ENCODE measurements at regions not wholly inside any gene's neighbourhood (a gene's known extent, or its start where the extent isn't known, plus 50 kb on each side); places are given as distances from the start of the nearest gene placed in this dataset.

DNA sequence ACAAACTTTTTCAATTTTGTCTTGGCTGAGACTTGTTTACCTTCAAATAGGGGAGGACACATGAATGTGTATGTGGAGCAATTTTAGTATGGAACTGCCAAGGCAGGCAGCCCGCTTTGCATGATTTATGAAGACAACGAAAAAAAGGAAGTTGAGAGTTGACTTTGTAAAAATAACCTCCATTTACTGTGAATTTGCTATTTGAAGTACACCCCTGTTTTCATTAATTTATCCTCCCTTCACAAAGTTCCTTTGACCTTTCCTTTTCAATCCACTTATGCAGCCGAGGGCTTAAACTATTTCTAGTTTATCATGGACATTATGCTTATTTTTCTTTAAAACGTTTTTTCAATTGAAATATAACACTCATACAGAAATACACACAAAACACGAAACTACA lies 369.6 kb upstream of the CADM1 start:
- TF ChIP-seq CTCF (IDR thresholded peaks at IDR 0.05), result no peak

DNA sequence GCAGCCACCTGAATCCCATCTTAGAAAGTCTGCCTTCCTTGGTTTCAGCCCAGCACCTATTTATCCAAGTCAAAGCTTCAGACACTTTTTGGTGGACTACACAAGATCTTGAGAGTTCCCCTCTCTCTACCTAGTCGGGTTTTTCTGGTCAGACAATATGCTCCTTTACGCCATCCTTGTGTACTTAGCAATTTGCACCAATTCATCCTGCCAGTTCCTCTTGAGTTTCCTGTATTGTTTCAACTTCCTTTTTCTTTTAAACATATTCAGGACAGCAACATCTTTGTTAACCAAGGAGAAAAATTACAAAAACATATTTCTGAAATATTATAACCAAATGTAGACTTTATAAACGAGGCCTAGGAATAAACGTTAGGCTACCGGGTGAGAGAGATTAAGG lies 368.2 kb upstream of the CADM1 start:
- no peak for TF ChIP-seq CTCF (IDR thresholded peaks at IDR 0.05)

- TF ChIP-seq CTCF (IDR thresholded peaks at IDR 0.05), result no peak
These were observed 367.0 kb upstream of the CADM1 start for GRCh38 chr11:115871161-115871760.

DNA sequence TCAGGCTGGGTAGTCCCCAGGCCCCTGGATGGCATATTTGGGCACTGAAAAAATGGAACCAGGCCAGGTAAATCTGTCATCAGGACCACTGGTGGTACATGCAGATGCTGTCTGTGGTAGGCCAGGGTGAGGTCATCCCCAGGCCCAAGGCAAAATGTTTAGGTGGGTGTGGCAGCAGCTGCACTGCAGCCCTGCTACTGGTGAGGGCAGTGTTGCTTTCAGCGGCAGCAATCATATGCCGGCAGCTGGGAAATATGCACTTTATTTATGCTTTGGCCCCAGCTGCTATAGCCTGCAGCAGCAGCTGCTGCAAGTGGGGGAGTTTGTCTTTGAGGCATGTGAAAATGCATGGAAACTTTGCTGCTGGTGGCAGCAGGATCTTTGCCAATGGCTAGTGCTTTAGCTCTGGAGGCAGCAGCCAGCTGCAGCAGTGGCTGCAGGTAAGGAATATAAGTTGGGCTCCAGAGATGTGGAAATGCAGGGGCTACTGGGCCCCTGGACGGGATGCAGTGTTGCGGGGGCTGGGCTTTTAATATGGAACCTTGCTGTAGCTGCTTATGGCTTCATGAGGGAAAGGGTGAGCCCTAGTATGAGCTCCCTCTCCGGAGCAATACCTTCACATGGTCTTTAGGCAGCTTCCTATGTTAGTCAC lies 365.7 kb upstream of the CADM1 start:
- peak; percentile 53 for TF ChIP-seq CTCF (IDR thresholded peaks at IDR 0.05)

DNA sequence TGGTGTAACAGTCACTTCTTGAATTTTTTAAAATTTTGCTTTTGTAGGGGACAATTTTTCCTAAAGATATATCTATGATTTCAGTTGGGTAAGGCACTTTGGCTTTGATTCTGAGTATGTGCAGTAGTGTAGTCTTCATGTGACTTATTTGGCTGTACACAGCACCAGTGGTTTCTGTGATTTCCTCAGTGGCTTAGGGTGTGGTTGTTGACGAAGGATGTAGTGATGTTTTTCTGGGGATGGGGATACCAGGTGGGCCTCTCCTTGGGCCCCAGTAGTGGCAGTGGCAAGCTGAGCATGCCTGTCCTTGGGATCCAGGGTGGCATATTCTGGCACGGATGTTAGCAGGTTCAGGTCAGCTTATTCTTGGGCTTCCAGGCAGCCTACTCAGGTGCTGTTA lies 364.9 kb upstream of the CADM1 start:
- TF ChIP-seq CTCF (IDR thresholded peaks at IDR 0.05), result no peak

DNA sequence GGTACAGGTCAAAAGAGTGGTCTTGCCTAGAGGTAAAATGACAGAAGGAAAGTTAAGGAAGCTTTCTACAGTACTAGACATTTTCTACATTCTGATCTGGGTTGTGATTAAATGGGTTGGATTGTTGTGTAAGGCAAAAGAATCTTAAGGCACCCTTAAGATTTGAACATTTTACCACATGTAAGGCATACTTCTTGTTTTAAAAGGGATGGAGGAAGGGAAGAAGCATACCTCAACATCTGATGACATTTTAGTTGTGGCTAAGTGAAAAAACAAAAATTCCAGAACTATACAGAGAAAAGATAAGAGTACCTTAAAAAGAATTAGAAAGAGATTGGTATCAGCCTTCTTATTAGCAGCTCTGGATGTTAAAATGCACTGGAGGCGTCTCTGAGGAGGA lies 356.0 kb upstream of the CADM1 start:
- no peak for TF ChIP-seq CTCF (IDR thresholded peaks at IDR 0.05)

DNA sequence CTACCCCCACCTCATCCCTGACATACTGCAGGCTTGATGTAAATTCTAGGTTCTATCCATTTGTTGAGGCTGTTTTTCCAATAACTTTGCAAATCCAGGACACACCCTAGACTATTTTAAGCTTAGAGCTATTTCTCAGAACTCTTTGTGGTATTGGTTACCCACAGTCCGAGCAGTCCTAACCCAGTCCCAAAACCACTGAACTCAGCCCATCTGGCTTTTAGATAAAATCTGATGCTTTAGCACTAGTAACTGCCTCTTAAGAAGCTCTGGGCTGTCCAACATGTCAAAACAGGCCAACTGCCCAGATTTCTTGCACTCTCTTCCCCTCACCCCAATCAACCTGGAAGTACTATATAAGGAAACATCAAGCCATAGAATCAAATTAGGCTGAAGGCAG lies 344.4 kb upstream of the CADM1 start:
- TF ChIP-seq CTCF (IDR thresholded peaks at IDR 0.05), result no peak

- no peak for TF ChIP-seq CTCF (IDR thresholded peaks at IDR 0.05)
These were observed 343.9 kb upstream of the CADM1 start for GRCh38 chr11:115848080-115848479.

Data from LNCAP (cell line).